Pancreas (tissue), 10 donors: ENCODE measurements at regions not wholly inside any gene's neighbourhood (a gene's known extent, or its start where the extent isn't known, plus 50 kb on each side); places are given as distances from the start of the nearest gene placed in this dataset.

Experiments
- ATAC-seq, 4 donors: fragments of 200-7000 bp; cut with Tn5 transposase; one replicate each; pipeline versions ENCODE4 v1.8.0 to v1.9.1; 2020; ENCODE audit warnings: mild to moderate bottlenecking in 4 of 4, moderate library complexity in 4 of 4
- DNase-seq, 6 donors: peaks; one replicate each; pipeline ENCODE4 v3.0.0-alpha.2; 2020
- FAIRE-seq: peaks from 2 replicates; lab custom pipeline; 2012; peaks lifted over from hg19 to GRCh38; lab: Jason Lieb, UNC
- H3K27ac ChIP-seq, 4 donors: fragments of 200-600 bp; sonication (generic); 1 replicate in 3 of 4; 2 replicates in 1 of 4; pipeline versions ENCODE4 v1.5.0 to v1.8.0; 2020
- H3K27me3 ChIP-seq, 4 donors: fragments of 200-600 bp; one replicate each; pipeline ENCODE4 v1.8.0; 2021
- H3K36me3 ChIP-seq, 3 donors: fragments of 200-600 bp; sonication (generic) in 1 of 3; one replicate each; pipeline versions ENCODE4 v1.5.0 to v1.8.0; 2020 to 2021
- H3K4me1 ChIP-seq, 3 donors: fragments of 200-600 bp; one replicate each; pipeline ENCODE4 v1.8.0; 2021
- H3K4me3 ChIP-seq, 4 donors: fragments of 200-600 bp; sonication (generic) in 2 of 4; one replicate each; pipeline versions ENCODE4 v1.5.0 to v1.8.0; 2020 to 2021
- H3K9me3 ChIP-seq, 4 donors: fragments of 200-600 bp; one replicate each; pipeline ENCODE4 v1.8.0; 2021
- CTCF ChIP-seq, 4 donors: fragments of 200-600 bp; sonication (generic) in 3 of 4; IDR thresholded peaks; one replicate each; pipeline versions ENCODE4 v1.5.0 to v1.8.0; 2021; ENCODE audit warnings: antibody characterized with exemption in 4 of 4
- WGBS, 2 donors: extraction: QIAGEN DNeasy Blood & Tissue Kit; methylation state at CpG; one replicate each; pipeline ENCODE4 v1.1.7; 2013; 5-methylcytosine and 5-hydroxymethylcytosine counted together
- intact Hi-C, 3 donors: fragments of 100-400 bp; cut with DNase I; formaldehyde crosslinking; loops; one replicate each; pipeline versions ENCODE4 v1.11.1 to v1.14.2; 2022
- donor health status: healthy with polysubstance abuse.
- donor health status: DM: no; HTN: no; CAD: no; lungs with moderate emphysema.
- donor health status: DM: no; HTN: no; CAD: no.
- donor health status: control.
- donor health status: control.
- donor health status: Bipolar disorder and iron deficiency.
- donor health status: DM: yes; HTN: yes; CAD: no.
- donor health status: DM: no; HTN: no; CAD: no.
- donor health status: DM: no; HTN: no; CAD: no.
- donor health status: DM: yes; HTN: yes; CAD: no.

- ATAC-seq (no peak), DNase-seq (no peak)
- intact Hi-C loops: loop anchor here in 1 of 3 donors (10.0 kb wide), 1 partner anchor 60 kb away; no protein-coding TSS in a partner anchor
Observed at GRCh38 chr11:70744396-70745185, 346.3 kb downstream of the CTTN start.

GRCh38 chr11:70745451-70745850 is 347.1 kb downstream of the CTTN start:
- H3K9me3 ChIP-seq: no peaks in the 10 kb centered on the region
- no peak overlapping the region for H3K27ac ChIP-seq
- FAIRE-seq (no peak), ATAC-seq (no peak), DNase-seq (no peak)
- no peaks in the 10 kb centered on the region for H3K4me1 ChIP-seq
- intact Hi-C loops: loop anchor here in 1 of 3 donors (10.0 kb wide), 1 partner anchor 59 kb away; no protein-coding TSS in a partner anchor
- 85 to 92% methylated on average over 11 of the region's 11 CpGs for WGBS, 2 donors
- no peaks in the 10 kb centered on the region for H3K27me3 ChIP-seq
- no peaks in the 10 kb centered on the region for H3K36me3 ChIP-seq
- TF ChIP-seq CTCF (IDR thresholded peaks at IDR 0.05): no peak
- no peak overlapping the region for H3K4me3 ChIP-seq

More at GRCh38 chr11:70744396-70745185, 346.3 kb downstream of the CTTN start:
- H3K4me3 ChIP-seq: no peak overlapping the region
- H3K36me3 ChIP-seq: no peaks in the 10 kb centered on the region
- 92 to 94% methylated on average over 17 of the region's 17 CpGs for WGBS, 2 donors
- H3K27ac ChIP-seq: no peak overlapping the region
- H3K4me1 ChIP-seq: no peaks in the 10 kb centered on the region
- no peaks in the 10 kb centered on the region for H3K27me3 ChIP-seq
- no peak for FAIRE-seq
- H3K9me3 ChIP-seq: no peaks in the 10 kb centered on the region
- no peak for TF ChIP-seq CTCF (IDR thresholded peaks at IDR 0.05)

- H3K27me3 ChIP-seq: no peaks in the 10 kb centered on the region
- no peaks in the 10 kb centered on the region for H3K4me1 ChIP-seq
- no peak for TF ChIP-seq CTCF (IDR thresholded peaks at IDR 0.05)
- no peak overlapping the region for H3K27ac ChIP-seq
- no peak overlapping the region for H3K4me3 ChIP-seq
- intact Hi-C loops: loop anchor here in 1 of 3 donors (10.0 kb wide), 1 partner anchor 59 kb away; no protein-coding TSS in a partner anchor
- DNase-seq (no peak), FAIRE-seq (no peak), ATAC-seq (no peak)
- H3K9me3 ChIP-seq: peaks cover 0 to 3% (median 0%) of the 10 kb centered on the region in 4 donors
- no peaks in the 10 kb centered on the region for H3K36me3 ChIP-seq
- 90% methylated on average over 6 to 8 of the region's 8 CpGs for WGBS, 2 donors
Observed at GRCh38 chr11:70745941-70746340, 347.6 kb downstream of the CTTN start.

GRCh38 chr11:70746351-70746750 is 348.0 kb downstream of the CTTN start:
- no peak for TF ChIP-seq CTCF (IDR thresholded peaks at IDR 0.05)
- peaks cover 0 to 8% (median 0%) of the 10 kb centered on the region in 4 donors for H3K9me3 ChIP-seq
- H3K4me3 ChIP-seq: no peak overlapping the region
- FAIRE-seq: no peak
- no peaks in the 10 kb centered on the region for H3K27me3 ChIP-seq
- DNase-seq: no peak
- no peak overlapping the region for H3K27ac ChIP-seq
- ATAC-seq: no peak
- H3K4me1 ChIP-seq: no peaks in the 10 kb centered on the region
- H3K36me3 ChIP-seq: no peaks in the 10 kb centered on the region
- WGBS, 2 donors: 94 to 98% methylated on average over 10 to 11 of the region's 11 CpGs
- intact Hi-C loops: loop anchor here in 1 of 3 donors (10.0 kb wide), 1 partner anchor 58 kb away; no protein-coding TSS in a partner anchor

- TF ChIP-seq CTCF (IDR thresholded peaks at IDR 0.05): no peak
- intact Hi-C loops: loop anchor here in 1 of 3 donors (10.0 kb wide), 1 partner anchor 58 kb away; no protein-coding TSS in a partner anchor
- no peaks in the 10 kb centered on the region for H3K4me1 ChIP-seq
- H3K27ac ChIP-seq: no peak overlapping the region
- WGBS, 2 donors: 90 to 93% methylated on average over 4 of the region's 4 CpGs
- DNase-seq (no peak), FAIRE-seq (no peak), ATAC-seq (no peak)
- H3K9me3 ChIP-seq: peaks cover 0 to 8% (median 0%) of the 10 kb centered on the region in 4 donors
- H3K27me3 ChIP-seq: no peaks in the 10 kb centered on the region
- H3K36me3 ChIP-seq: no peaks in the 10 kb centered on the region
- H3K4me3 ChIP-seq: no peak overlapping the region
Observed at GRCh38 chr11:70747285-70747684, 349.0 kb downstream of the CTTN start.
